HEK293T (cell line): ENCODE measurements at regions not wholly inside any gene's neighbourhood (a gene's known extent, or its start where the extent isn't known, plus 50 kb on each side); places are given as distances from the start of the nearest gene placed in this dataset.

Source experiments
- BHLHE40 ChIP-seq: fragments of 450-650 bp; IDR thresholded peaks from 2 replicates; pipeline ENCODE4 v1.6.1; 2016; ENCODE audit warnings: mild to moderate bottlenecking, moderate library complexity, borderline replicate concordance
- FOXM1 ChIP-seq: fragments of 450-650 bp; IDR thresholded peaks from 2 replicates; pipeline ENCODE4 v1.6.1; 2017; ENCODE audit warnings: mild to moderate bottlenecking, borderline replicate concordance
- L3MBTL2 ChIP-seq: fragments of 450-650 bp; conservative IDR thresholded peaks from 2 replicates; pipeline ENCODE4 v1.6.1; 2016; ENCODE audit warnings: mild to moderate bottlenecking
- TF ChIP-seq, protein P1 (sequence below): fragments of 450-650 bp; IDR thresholded peaks from 2 replicates; pipeline ENCODE4 v1.6.1; 2016

GRCh38 chr3:164732166-164732565 lies 346.1 kb downstream of the SI start:
- TF ChIP-seq BHLHE40 (no peak), FOXM1 (no peak), L3MBTL2 (no peak)
- TF ChIP-seq, protein P1, sequence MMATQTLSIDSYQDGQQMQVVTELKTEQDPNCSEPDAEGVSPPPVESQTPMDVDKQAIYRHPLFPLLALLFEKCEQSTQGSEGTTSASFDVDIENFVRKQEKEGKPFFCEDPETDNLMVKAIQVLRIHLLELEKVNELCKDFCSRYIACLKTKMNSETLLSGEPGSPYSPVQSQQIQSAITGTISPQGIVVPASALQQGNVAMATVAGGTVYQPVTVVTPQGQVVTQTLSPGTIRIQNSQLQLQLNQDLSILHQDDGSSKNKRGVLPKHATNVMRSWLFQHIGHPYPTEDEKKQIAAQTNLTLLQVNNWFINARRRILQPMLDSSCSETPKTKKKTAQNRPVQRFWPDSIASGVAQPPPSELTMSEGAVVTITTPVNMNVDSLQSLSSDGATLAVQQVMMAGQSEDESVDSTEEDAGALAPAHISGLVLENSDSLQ: no peak
